H9 (cell line): ENCODE measurements at regions not wholly inside any gene's neighbourhood (a gene's known extent, or its start where the extent isn't known, plus 50 kb on each side); places are given as distances from the start of the nearest gene placed in this dataset.
A peak's percentile ranks its signal among the peaks of the same experiment; 100 is the strongest.

Experiments used
- DNase-seq: peaks from one replicate; pipeline ENCODE4 v3.0.0-alpha.2; 2017
- H2AFZ ChIP-seq: one replicate; pipeline ENCODE4 v1.6.1; 2013; ENCODE audit warnings: mild to moderate bottlenecking, low read length, control low read depth, moderate library complexity
- H2AK5ac ChIP-seq: 2 replicates; pipeline ENCODE4 v1.6.1; 2013; ENCODE audit warnings: low read length, control low read depth, mixed read lengths; ENCODE audit not compliant: insufficient read length
- H2BK120ac ChIP-seq: one replicate; pipeline ENCODE4 v1.6.1; 2013; ENCODE audit warnings: low read depth, mild to moderate bottlenecking, low read length, control low read depth, inconsistent platforms; ENCODE audit not compliant: poor library complexity, severe bottlenecking
- H2BK12ac ChIP-seq: 2 replicates; pipeline ENCODE4 v1.6.1; 2013; ENCODE audit warnings: low read length, control low read depth, mixed read lengths, low read depth; ENCODE audit not compliant: insufficient read length
- H2BK15ac ChIP-seq: 2 replicates; pipeline ENCODE4 v1.6.1; 2013; ENCODE audit warnings: low read depth, low read length, control low read depth
- H2BK20ac ChIP-seq: one replicate; pipeline ENCODE4 v1.6.1; 2013; ENCODE audit warnings: low read depth, mild to moderate bottlenecking, low read length, control low read depth, inconsistent platforms; ENCODE audit not compliant: poor library complexity, severe bottlenecking
- H2BK5ac ChIP-seq: 2 replicates; pipeline ENCODE4 v1.6.1; 2013; ENCODE audit warnings: low read length, control low read depth, mixed read lengths; ENCODE audit not compliant: insufficient read length
- H3K14ac ChIP-seq: 2 replicates; pipeline ENCODE4 v1.6.1; 2013; ENCODE audit warnings: low read length, control low read depth; ENCODE audit not compliant: insufficient read depth
- H3K18ac ChIP-seq: 2 replicates; pipeline ENCODE4 v1.6.1; 2013; ENCODE audit warnings: low read depth, mild to moderate bottlenecking, mixed read lengths, low read length, control low read depth; ENCODE audit not compliant: insufficient read length
- H3K23ac ChIP-seq: 2 replicates; pipeline ENCODE4 v1.6.1; 2013; ENCODE audit warnings: low read length, control low read depth, mixed read lengths, low read depth; ENCODE audit not compliant: insufficient read length
- H3K23me2 ChIP-seq: 2 replicates; pipeline ENCODE4 v1.6.1; 2013; ENCODE audit warnings: low read depth, mild to moderate bottlenecking, mixed read lengths, low read length, control low read depth; ENCODE audit not compliant: insufficient read length, poor library complexity, severe bottlenecking
- H3K27ac ChIP-seq: 2 replicates; pipeline ENCODE4 v1.5.1; 2013; ENCODE audit warnings: low read length, control low read depth, mixed read lengths, low read depth; ENCODE audit not compliant: insufficient read length
- H3K27me3 ChIP-seq: 2 replicates; pipeline ENCODE4 v1.6.1; 2013; ENCODE audit warnings: low read length, control low read depth, inconsistent platforms; ENCODE audit not compliant: insufficient read depth
- H3K4ac ChIP-seq: 2 replicates; pipeline ENCODE4 v1.6.1; 2013; ENCODE audit warnings: low read depth, mild to moderate bottlenecking, control low read depth, inconsistent platforms, low read length, moderate library complexity
- H3K4me1 ChIP-seq: 2 replicates; pipeline ENCODE4 v1.6.1; 2013; ENCODE audit warnings: low read length, control low read depth, inconsistent platforms; ENCODE audit not compliant: insufficient read depth
- H3K4me2 ChIP-seq: 2 replicates; pipeline ENCODE4 v1.6.1; 2013; ENCODE audit warnings: low read length, control low read depth, mixed read lengths; ENCODE audit not compliant: insufficient read length, insufficient read depth
- H3K56ac ChIP-seq: 2 replicates; pipeline ENCODE4 v1.6.1; 2013; ENCODE audit warnings: low read depth, mild to moderate bottlenecking, mixed read lengths, low read length, control low read depth; ENCODE audit not compliant: insufficient read length
- H3K79me1 ChIP-seq: 2 replicates; pipeline ENCODE4 v1.6.1; 2013; ENCODE audit warnings: low read depth, mild to moderate bottlenecking, moderate library complexity, low read length, control low read depth, inconsistent platforms; ENCODE audit not compliant: insufficient read depth, poor library complexity, severe bottlenecking
- H3K79me2 ChIP-seq: 2 replicates; pipeline ENCODE4 v1.6.1; 2013; ENCODE audit warnings: low read length, control low read depth, inconsistent platforms; ENCODE audit not compliant: insufficient read depth
- H3K9ac ChIP-seq: 2 replicates; pipeline ENCODE4 v1.6.1; 2013; ENCODE audit warnings: low read length, control low read depth, mixed read lengths; ENCODE audit not compliant: insufficient read length; ENCODE audit errors: extremely low read depth
- H3K9me3 ChIP-seq: one replicate; pipeline ENCODE4 v1.6.1; 2013; ENCODE audit warnings: low read depth, low read length, inconsistent platforms; ENCODE audit not compliant: control insufficient read depth
- H3T11ph ChIP-seq: one replicate; pipeline ENCODE4 v1.6.1; 2013; ENCODE audit warnings: mild to moderate bottlenecking, low read length, control low read depth, inconsistent platforms
- H4K20me1 ChIP-seq: one replicate; pipeline ENCODE4 v1.6.1; 2013; ENCODE audit not compliant: control insufficient read depth, insufficient read length, insufficient read depth
- H4K5ac ChIP-seq: 2 replicates; pipeline ENCODE4 v1.6.1; 2013; ENCODE audit warnings: low read depth, mild to moderate bottlenecking, mixed read lengths, low read length, control low read depth; ENCODE audit not compliant: insufficient read length
- H4K8ac ChIP-seq: replicated peaks from 2 replicates; pipeline ENCODE4 v1.6.1; 2013; ENCODE audit warnings: low read length, control low read depth, mixed read lengths, low read depth; ENCODE audit not compliant: insufficient read length
- H4K91ac ChIP-seq: 2 replicates; pipeline ENCODE4 v1.6.1; 2013; ENCODE audit warnings: low read depth, mild to moderate bottlenecking, moderate library complexity, mixed read lengths, low read length, control low read depth; ENCODE audit not compliant: insufficient read length
- H3K27ac Mint-ChIP-seq, 3 experiments: 2 replicates in 2 of 3; 3 replicates in 1 of 3; pipeline ENCODE4 v1.8.0; 2020 to 2021; ENCODE audit warnings: mixed read lengths in 3 of 3, mild to moderate bottlenecking in 1 of 3, moderate library complexity in 1 of 3
- H3K27me3 Mint-ChIP-seq: 2 replicates; pipeline ENCODE4 v1.8.0; 2021; ENCODE audit warnings: low read depth, mild to moderate bottlenecking, moderate library complexity, mixed read lengths
- H3K36me3 Mint-ChIP-seq, 3 experiments: 2 replicates in 2 of 3; 3 replicates in 1 of 3; pipeline ENCODE4 v1.8.0; 2020 to 2021; ENCODE audit warnings: low read depth in 3 of 3, mixed read lengths in 3 of 3; ENCODE audit not compliant: insufficient read depth in 1 of 3
- H3K4me1 Mint-ChIP-seq, 2 experiments: 2 replicates each; pipeline ENCODE4 v1.8.0; 2020; ENCODE audit warnings: mixed read lengths in 2 of 2
- H3K4me3 Mint-ChIP-seq, 2 experiments: 2 replicates in 1 of 2; 3 replicates in 1 of 2; pipeline ENCODE4 v1.8.0; 2020 to 2021; ENCODE audit warnings: mild to moderate bottlenecking in 2 of 2, mixed read lengths in 2 of 2, moderate library complexity in 1 of 2
- H3K9me3 Mint-ChIP-seq, 2 experiments: 2 replicates in 1 of 2; 3 replicates in 1 of 2; pipeline ENCODE4 v1.8.0; 2020; ENCODE audit warnings: mild to moderate bottlenecking in 2 of 2, mixed read lengths in 2 of 2, moderate library complexity in 1 of 2
- CTCF ChIP-seq: fragments of 200-600 bp; sonication (generic); conservative IDR thresholded peaks from 3 replicates; pipeline ENCODE4 v1.8.0; 2021; ENCODE audit warnings: antibody characterized with exemption, mild to moderate bottlenecking
- WGBS: extraction: QIAGEN DNeasy Blood & Tissue Kit; methylation state at CpG from one replicate; pipeline ENCODE4 v1.1.7; 2013; ENCODE audit warnings: missing lambda C conversion rate, low lambda C conversion rate, mixed read lengths; ENCODE audit not compliant: insufficient read length; ENCODE audit errors: extremely low coverage; 5-methylcytosine and 5-hydroxymethylcytosine counted together

- H4K8ac ChIP-seq: no peak overlapping the region
- no peak for DNase-seq
- no peak overlapping the region for H3K27ac ChIP-seq
- no peaks in the 10 kb centered on the region for H3K27me3 Mint-ChIP-seq
- no peak overlapping the region for H3T11ph ChIP-seq
- no peak overlapping the region for H4K91ac ChIP-seq
- H4K5ac ChIP-seq: no peak overlapping the region
- no peak overlapping the region for H3K4me2 ChIP-seq
- no peak overlapping the region for H3K18ac ChIP-seq
- no peak overlapping the region for H3K9ac ChIP-seq
- H3K23me2 ChIP-seq: no peaks in the 10 kb centered on the region
- H4K20me1 ChIP-seq: no peaks in the 10 kb centered on the region
- H2BK20ac ChIP-seq: no peak overlapping the region
- H3K27me3 ChIP-seq: no peaks in the 10 kb centered on the region
- no peak overlapping the region for H3K23ac ChIP-seq
- H3K36me3 Mint-ChIP-seq: no peaks in the 10 kb centered on the region
- no peak overlapping the region for H3K56ac ChIP-seq
- no peak overlapping the region for H2BK120ac ChIP-seq
- no peaks in the 10 kb centered on the region for H3K4me1 ChIP-seq
- no peak overlapping the region for H2BK12ac ChIP-seq
- H3K4me3 Mint-ChIP-seq: no peak overlapping the region
- no peak overlapping the region for H2BK5ac ChIP-seq
- H3K9me3 Mint-ChIP-seq: no peaks in the 10 kb centered on the region
- H2BK15ac ChIP-seq: no peak overlapping the region
- no peaks in the 10 kb centered on the region for H3K4me1 Mint-ChIP-seq
- no peaks in the 10 kb centered on the region for H3K79me2 ChIP-seq
- H3K79me1 ChIP-seq: no peaks in the 10 kb centered on the region
- no peak overlapping the region for H3K14ac ChIP-seq
- no CpG with 5 or more reads among the region's 1 CpG for WGBS
- no peak overlapping the region for H3K27ac Mint-ChIP-seq
- H3K9me3 ChIP-seq: no peaks in the 10 kb centered on the region
- no peak overlapping the region for H2AK5ac ChIP-seq
- no peak overlapping the region for H2AFZ ChIP-seq
- peak; percentile 75 for TF ChIP-seq CTCF
- H3K4ac ChIP-seq: no peak overlapping the region
Observed at GRCh38 chr18:43587538-43588153, 310.4 kb upstream of the SYT4 start.
